ENCODE measurements at regions not wholly inside any gene's neighbourhood (a gene's known extent, or its start where the extent isn't known, plus 50 kb on each side); places are given as distances from the start of the nearest gene placed in this dataset.

DNA sequence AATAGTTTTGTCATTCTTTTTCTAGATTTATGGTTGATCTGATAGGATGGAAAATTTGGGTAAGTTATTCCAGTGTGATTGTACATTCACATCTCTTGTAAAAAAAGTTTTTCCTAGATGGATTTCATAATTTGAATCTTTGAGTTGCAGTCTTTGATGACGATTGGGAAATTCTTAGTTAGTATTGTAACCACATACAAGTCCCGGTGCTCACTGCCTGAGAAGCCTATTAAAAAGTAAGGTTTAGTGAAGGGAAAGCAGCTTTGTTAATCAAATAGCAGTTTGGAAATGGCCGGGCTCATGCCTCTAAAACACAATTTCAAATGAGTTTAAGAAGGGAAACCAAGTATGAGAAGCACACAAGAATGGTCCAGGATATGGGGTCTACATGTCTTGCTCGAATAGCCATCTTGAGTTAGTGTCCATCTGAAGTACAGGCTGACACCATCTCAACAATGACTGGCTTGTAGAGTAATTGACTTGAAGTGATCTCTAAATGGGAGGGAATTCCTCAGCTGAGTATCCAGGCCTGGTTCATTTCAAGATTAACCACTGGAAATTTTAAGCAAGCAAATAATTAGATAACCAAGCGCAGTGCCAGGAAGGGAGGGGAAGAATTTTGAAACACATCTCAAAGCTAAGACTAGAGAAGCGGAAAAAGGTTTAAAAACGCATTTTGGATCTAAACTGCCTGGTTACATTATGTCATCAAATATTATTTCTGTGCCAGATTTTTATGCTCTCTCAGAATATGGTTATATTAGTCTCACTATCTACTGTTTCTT lies 1145.6 kb upstream of the MIR17HG start:
- TF ChIP-seq, protein P1, sequence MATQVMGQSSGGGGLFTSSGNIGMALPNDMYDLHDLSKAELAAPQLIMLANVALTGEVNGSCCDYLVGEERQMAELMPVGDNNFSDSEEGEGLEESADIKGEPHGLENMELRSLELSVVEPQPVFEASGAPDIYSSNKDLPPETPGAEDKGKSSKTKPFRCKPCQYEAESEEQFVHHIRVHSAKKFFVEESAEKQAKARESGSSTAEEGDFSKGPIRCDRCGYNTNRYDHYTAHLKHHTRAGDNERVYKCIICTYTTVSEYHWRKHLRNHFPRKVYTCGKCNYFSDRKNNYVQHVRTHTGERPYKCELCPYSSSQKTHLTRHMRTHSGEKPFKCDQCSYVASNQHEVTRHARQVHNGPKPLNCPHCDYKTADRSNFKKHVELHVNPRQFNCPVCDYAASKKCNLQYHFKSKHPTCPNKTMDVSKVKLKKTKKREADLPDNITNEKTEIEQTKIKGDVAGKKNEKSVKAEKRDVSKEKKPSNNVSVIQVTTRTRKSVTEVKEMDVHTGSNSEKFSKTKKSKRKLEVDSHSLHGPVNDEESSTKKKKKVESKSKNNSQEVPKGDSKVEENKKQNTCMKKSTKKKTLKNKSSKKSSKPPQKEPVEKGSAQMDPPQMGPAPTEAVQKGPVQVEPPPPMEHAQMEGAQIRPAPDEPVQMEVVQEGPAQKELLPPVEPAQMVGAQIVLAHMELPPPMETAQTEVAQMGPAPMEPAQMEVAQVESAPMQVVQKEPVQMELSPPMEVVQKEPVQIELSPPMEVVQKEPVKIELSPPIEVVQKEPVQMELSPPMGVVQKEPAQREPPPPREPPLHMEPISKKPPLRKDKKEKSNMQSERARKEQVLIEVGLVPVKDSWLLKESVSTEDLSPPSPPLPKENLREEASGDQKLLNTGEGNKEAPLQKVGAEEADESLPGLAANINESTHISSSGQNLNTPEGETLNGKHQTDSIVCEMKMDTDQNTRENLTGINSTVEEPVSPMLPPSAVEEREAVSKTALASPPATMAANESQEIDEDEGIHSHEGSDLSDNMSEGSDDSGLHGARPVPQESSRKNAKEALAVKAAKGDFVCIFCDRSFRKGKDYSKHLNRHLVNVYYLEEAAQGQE (IDR thresholded peaks at IDR 0.05; ENCODE audit: insufficient replicate concordance, low read depth), result no peak
- TF ChIP-seq GABPA (IDR thresholded peaks at IDR 0.05; ENCODE audit: low read depth) (no peak), POLR2AphosphoS5 (IDR thresholded peaks at IDR 0.05; ENCODE audit: low read depth) (no peak)
- DNase-seq (ENCODE audit: low read depth in 1 of 2, low spot score in 1 of 2), result no peak
- Histone ChIP-seq H3K27ac (replicated peaks) (no peak overlapping the region), H3K27me3 (ENCODE audit: insufficient read depth, poor library complexity, severe bottlenecking) (no peaks in the 10 kb centered on the region), H3K4me3 (replicated peaks; ENCODE audit: insufficient read depth, low read length) (no peak overlapping the region)

DNA sequence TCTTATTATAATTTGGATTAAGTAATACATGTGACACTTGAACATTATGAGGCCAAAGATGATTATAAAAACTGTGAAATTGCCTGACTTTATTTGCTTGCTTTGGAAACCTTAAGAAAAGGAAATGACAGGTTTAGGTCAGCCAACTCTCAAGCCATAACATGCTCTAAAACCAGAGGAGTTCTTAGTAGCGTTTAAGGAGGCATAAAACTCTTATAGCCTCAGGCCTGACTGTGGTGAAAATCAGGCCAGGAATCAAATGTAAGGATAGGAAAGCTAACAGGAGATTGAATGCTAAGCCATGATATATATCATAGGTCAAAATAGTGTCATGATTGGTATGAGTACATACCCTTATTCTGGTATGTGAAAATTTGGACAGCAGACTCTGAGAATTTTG lies 1142.4 kb upstream of the MIR17HG start:
- DNase-seq (ENCODE audit: low read depth in 1 of 2, low spot score in 1 of 2), result no peak
- Histone ChIP-seq H3K27ac (replicated peaks) (no peak overlapping the region), H3K27me3 (ENCODE audit: insufficient read depth, poor library complexity, severe bottlenecking) (no peaks in the 10 kb centered on the region), H3K4me3 (replicated peaks; ENCODE audit: insufficient read depth, low read length) (no peak overlapping the region)
- TF ChIP-seq SPI1 (IDR thresholded peaks at IDR 0.05; ENCODE audit: borderline replicate concordance, low read depth), result no peak
- TF ChIP-seq POLR2AphosphoS5 (IDR thresholded peaks at IDR 0.05; ENCODE audit: low read depth), result no peak
- TF ChIP-seq GABPA (IDR thresholded peaks at IDR 0.05; ENCODE audit: low read depth), result no peak
- TF ChIP-seq, protein P2, sequence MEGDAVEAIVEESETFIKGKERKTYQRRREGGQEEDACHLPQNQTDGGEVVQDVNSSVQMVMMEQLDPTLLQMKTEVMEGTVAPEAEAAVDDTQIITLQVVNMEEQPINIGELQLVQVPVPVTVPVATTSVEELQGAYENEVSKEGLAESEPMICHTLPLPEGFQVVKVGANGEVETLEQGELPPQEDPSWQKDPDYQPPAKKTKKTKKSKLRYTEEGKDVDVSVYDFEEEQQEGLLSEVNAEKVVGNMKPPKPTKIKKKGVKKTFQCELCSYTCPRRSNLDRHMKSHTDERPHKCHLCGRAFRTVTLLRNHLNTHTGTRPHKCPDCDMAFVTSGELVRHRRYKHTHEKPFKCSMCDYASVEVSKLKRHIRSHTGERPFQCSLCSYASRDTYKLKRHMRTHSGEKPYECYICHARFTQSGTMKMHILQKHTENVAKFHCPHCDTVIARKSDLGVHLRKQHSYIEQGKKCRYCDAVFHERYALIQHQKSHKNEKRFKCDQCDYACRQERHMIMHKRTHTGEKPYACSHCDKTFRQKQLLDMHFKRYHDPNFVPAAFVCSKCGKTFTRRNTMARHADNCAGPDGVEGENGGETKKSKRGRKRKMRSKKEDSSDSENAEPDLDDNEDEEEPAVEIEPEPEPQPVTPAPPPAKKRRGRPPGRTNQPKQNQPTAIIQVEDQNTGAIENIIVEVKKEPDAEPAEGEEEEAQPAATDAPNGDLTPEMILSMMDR (IDR thresholded peaks at IDR 0.05; ENCODE audit: insufficient read depth, low read length), result no peak
- TF ChIP-seq, protein P1 (IDR thresholded peaks at IDR 0.05; ENCODE audit: insufficient replicate concordance, low read depth), result no peak

DNA sequence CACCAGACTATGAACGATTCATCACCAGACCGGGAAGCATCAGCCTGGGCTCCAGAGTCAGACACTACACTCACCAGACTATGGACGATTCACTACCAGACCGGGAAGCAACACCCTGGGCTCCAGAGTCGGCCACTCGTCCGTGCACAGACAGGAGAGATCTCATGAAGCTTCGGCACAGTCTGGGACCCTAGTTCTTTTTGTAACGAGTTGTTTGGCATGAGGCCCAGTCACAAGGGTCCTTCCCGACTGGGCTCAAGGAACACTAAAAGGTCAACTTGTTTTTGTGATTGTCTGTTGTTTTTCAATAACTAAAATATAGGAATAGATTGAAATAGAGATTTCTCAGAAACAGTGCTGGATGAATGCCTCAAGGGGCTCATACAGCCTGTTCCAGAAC lies 1141.6 kb upstream of the MIR17HG start:
- H3K4me3 ChIP-seq (replicated peaks; ENCODE audit: insufficient read depth, low read length), result no peak overlapping the region
- DNase-seq (ENCODE audit: low read depth in 1 of 2, low spot score in 1 of 2), result no peak
- H3K27me3 ChIP-seq (ENCODE audit: insufficient read depth, poor library complexity, severe bottlenecking), result no peaks in the 10 kb centered on the region
- no peak overlapping the region for H3K27ac ChIP-seq (replicated peaks)
- TF ChIP-seq POLR2AphosphoS5 (IDR thresholded peaks at IDR 0.05; ENCODE audit: low read depth), result no peak
- TF ChIP-seq GABPA (IDR thresholded peaks at IDR 0.05; ENCODE audit: low read depth), result no peak
- TF ChIP-seq, protein P1 (IDR thresholded peaks at IDR 0.05; ENCODE audit: insufficient replicate concordance, low read depth), result no peak
- TF ChIP-seq SPI1 (IDR thresholded peaks at IDR 0.05; ENCODE audit: borderline replicate concordance, low read depth), result no peak
- TF ChIP-seq, protein P2 (IDR thresholded peaks at IDR 0.05; ENCODE audit: insufficient read depth, low read length), result no peak
